Medulla oblongata (tissue), 1 donor: ENCODE measurements at regions not wholly inside any gene's neighbourhood (a gene's known extent, or its start where the extent isn't known, plus 50 kb on each side); places are given as distances from the start of the nearest gene placed in this dataset.

Experiments
- DNase-seq: peaks from one replicate; pipeline ENCODE4 v3.0.0-alpha.2; 2015; ENCODE audit errors: extremely low spot score

DNA sequence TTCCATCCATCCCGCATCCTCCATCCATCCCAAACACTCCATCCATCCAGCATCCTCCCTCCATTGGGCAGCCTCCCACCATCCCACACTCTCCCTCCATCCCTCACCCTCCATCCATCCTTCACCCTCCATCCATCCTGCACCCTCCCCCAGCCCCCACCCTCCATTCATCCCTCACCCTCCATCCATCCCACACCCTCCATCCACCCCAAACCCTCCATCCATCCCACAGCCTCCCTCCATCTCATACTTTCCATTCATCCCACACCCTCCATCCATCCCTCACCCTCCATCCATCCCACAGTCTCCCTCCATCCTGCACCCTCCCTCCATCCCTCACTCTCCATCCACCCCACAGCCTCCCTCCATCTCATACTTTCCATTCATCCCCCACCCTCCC lies 60.4 kb downstream of the FOXI2 start:
- no peak for DNase-seq

DNA sequence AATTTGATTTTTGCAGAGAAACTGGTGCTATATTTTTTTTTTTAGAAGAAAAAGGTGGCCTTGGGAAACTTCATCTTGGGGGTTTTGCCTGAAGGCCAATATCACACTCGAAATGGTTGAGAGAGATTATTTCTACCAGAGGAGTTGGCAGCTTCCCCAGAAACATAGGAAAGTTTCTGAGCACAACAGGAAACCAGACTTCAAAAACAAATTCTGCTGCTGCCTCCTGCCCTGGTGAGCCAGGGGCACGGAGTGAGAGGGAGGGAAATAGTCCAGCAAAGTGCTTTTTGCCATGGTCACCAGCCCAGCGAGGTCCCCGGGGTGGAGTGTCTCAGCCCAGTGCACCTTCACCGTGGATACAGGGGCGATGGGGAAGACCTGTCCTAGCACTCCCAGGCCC lies 61.1 kb downstream of the FOXI2 start:
- no peak for DNase-seq

DNA sequence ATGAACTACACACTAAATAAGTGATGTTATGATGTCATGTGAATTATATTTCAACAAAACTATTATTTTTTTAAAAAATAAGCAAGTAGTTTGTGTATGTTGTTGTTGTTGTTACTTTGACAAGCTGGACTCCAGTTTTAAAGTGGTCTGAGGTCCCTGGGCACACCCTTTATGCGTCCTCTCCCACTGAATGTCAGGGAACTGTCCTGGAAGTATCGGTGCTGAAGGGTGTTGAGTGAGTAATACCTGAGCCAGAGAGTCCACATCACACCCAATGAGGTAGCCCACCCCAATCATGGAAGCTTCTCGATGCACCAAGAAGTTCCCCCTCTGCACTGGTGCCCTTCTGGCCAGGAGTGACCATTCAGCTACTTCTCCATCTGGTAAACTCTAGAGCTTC lies 64.3 kb downstream of the FOXI2 start:
- DNase-seq: no peak

- no peak for DNase-seq
These were observed 65.6 kb downstream of the FOXI2 start for GRCh38 chr10:127802531-127803095.

- no peak for DNase-seq
These were observed 67.7 kb downstream of the FOXI2 start for GRCh38 chr10:127804696-127805095.

GRCh38 chr10:127805950-127806349 lies 69.0 kb downstream of the FOXI2 start:
- DNase-seq: no peak

GRCh38 chr10:127812041-127812440 lies 75.1 kb downstream of the FOXI2 start:
- DNase-seq: no peak

- DNase-seq: peak; percentile 52
These were observed 76.3 kb downstream of the FOXI2 start for GRCh38 chr10:127813290-127813689.

- no peak for DNase-seq
These were observed 77.6 kb downstream of the CLRN3 start for GRCh38 chr10:127815147-127815546.

DNA sequence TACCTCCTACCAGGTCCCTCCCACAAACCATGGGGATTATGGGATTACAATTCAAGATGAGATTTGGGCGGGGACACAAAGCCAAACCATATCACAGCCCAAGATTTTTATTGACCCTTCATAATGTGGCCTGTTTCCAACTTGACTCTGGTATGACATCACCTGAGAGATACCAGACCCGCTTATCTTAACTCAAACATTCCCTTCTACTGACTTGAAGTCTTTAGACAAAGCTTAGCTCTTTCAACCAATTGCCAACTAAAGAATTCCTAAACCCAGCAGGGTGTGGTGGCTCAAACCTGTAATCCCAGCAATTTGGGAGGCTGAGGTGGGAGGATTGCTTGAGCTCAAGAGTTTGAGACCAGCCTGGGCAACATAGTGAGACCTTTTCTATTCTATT lies 67.9 kb downstream of the CLRN3 start:
- DNase-seq: no peak

GRCh38 chr10:127826154-127826725 lies 66.5 kb downstream of the CLRN3 start:
- no peak for DNase-seq

GRCh38 chr10:127827354-127828140 lies 65.2 kb downstream of the CLRN3 start:
- DNase-seq: no peak
